GM18858 (cell line): ENCODE measurements at regions not wholly inside any gene's neighbourhood (a gene's known extent, or its start where the extent isn't known, plus 50 kb on each side); places are given as distances from the start of the nearest gene placed in this dataset.

Source experiments
- ATAC-seq: cut with Tn5 transposase; IDR thresholded peaks from one replicate; pipeline ENCODE4 v1.9.1; 2021; ENCODE audit not compliant: unreplicated experiment

- no peak for ATAC-seq
These were observed 662.8 kb downstream of the TBC1D32 start for GRCh38 chr6:120671519-120671918.

GRCh38 chr6:120652506-120652905 lies 681.8 kb downstream of the TBC1D32 start:
- no peak for ATAC-seq

GRCh38 chr6:120648713-120649112 lies 685.6 kb downstream of the TBC1D32 start:
- ATAC-seq, result no peak

- no peak for ATAC-seq
These were observed 688.2 kb downstream of the TBC1D32 start for GRCh38 chr6:120646101-120646500.

GRCh38 chr6:120632975-120633374 lies 701.3 kb downstream of the TBC1D32 start:
- ATAC-seq, result no peak

GRCh38 chr6:120627612-120628011 lies 706.7 kb downstream of the TBC1D32 start:
- no peak for ATAC-seq

- ATAC-seq, result no peak
These were observed 712.1 kb downstream of the TBC1D32 start for GRCh38 chr6:120622127-120622631.

- ATAC-seq, result no peak
These were observed 713.4 kb downstream of the TBC1D32 start for GRCh38 chr6:120620900-120621299.

GRCh38 chr6:120615238-120615637 lies 719.0 kb downstream of the TBC1D32 start:
- ATAC-seq, result no peak

- no peak for ATAC-seq
These were observed 719.6 kb downstream of the TBC1D32 start for GRCh38 chr6:120614723-120615122.

- ATAC-seq, result no peak
These were observed 725.5 kb downstream of the TBC1D32 start for GRCh38 chr6:120608826-120609225.

- no peak for ATAC-seq
These were observed 727.5 kb downstream of the TBC1D32 start for GRCh38 chr6:120606743-120607142.

GRCh38 chr6:120604510-120604909 lies 729.8 kb downstream of the TBC1D32 start:
- no peak for ATAC-seq

- ATAC-seq, result no peak
These were observed 743.7 kb downstream of the TBC1D32 start for GRCh38 chr6:120590611-120591010.

GRCh38 chr6:120588424-120588823 lies 745.9 kb downstream of the TBC1D32 start:
- ATAC-seq, result no peak

- ATAC-seq, result no peak
These were observed 746.9 kb downstream of the TBC1D32 start for GRCh38 chr6:120587381-120587780.

- no peak for ATAC-seq
These were observed 750.0 kb downstream of the TBC1D32 start for GRCh38 chr6:120584111-120584760.

GRCh38 chr6:120576061-120576460 lies 758.2 kb downstream of the TBC1D32 start:
- no peak for ATAC-seq

GRCh38 chr6:120569714-120570113 lies 764.6 kb downstream of the TBC1D32 start:
- no peak for ATAC-seq

GRCh38 chr6:120564779-120565178 lies 769.5 kb downstream of the TBC1D32 start:
- ATAC-seq, result no peak

GRCh38 chr6:120558294-120558693 lies 776.0 kb downstream of the TBC1D32 start:
- no peak for ATAC-seq

GRCh38 chr6:120557554-120557953 lies 776.7 kb downstream of the TBC1D32 start:
- no peak for ATAC-seq

- ATAC-seq, result no peak
These were observed 777.8 kb downstream of the TBC1D32 start for GRCh38 chr6:120556491-120556890.
